Type B pancreatic cell (in vitro differentiated cells): ENCODE measurements at regions not wholly inside any gene's neighbourhood (a gene's known extent, or its start where the extent isn't known, plus 50 kb on each side); places are given as distances from the start of the nearest gene placed in this dataset.

Experiments used
- DNase-seq: peaks from one replicate; pipeline ENCODE4 v3.0.0; 2021; ENCODE audit warnings: mixed read lengths; ENCODE audit not compliant: unreplicated experiment; ENCODE audit errors: extremely low spot score
- H3K27ac Mint-ChIP-seq: 2 replicates; pipeline ENCODE4 v1.8.0; 2021; ENCODE audit warnings: mild to moderate bottlenecking, mixed read lengths
- H3K27me3 Mint-ChIP-seq: 2 replicates; pipeline ENCODE4 v1.8.0; 2021; ENCODE audit warnings: mixed read lengths
- H3K36me3 Mint-ChIP-seq: 2 replicates; pipeline ENCODE4 v1.8.0; 2021; ENCODE audit warnings: mixed read lengths
- H3K4me1 Mint-ChIP-seq: one replicate; pipeline ENCODE4 v1.8.0; 2021; ENCODE audit warnings: mixed read lengths; ENCODE audit not compliant: unreplicated experiment
- H3K4me3 Mint-ChIP-seq: 2 replicates; pipeline ENCODE4 v1.8.0; 2021; ENCODE audit warnings: mild to moderate bottlenecking, mixed read lengths
- H3K9me3 Mint-ChIP-seq: 2 replicates; pipeline ENCODE4 v1.8.0; 2021; ENCODE audit warnings: mixed read lengths
- TF ChIP-seq, protein P1 (sequence below): fragments of 200-600 bp; sonication (generic); conservative IDR thresholded peaks from 2 replicates; pipeline ENCODE4 v1.5.0; 2021; ENCODE audit warnings: antibody characterized with exemption, mild to moderate bottlenecking

DNA sequence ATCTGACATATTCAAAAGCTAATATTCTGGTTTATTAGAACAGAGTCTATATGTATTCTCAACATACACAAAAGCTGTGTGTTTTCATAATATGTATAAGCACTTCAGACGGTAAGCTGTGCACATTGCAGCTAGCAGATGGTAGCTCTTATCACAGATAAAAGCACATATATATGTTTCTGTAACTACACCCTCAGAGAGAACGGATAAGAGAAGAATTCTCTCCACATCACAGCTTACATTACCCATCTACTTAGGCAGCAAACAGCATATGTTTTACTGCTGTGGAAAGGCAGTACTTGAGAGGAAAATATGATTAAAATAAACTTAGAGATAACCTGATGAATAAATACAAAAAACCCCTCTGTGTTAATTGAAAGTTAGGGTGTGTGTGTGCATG, 450.9 kb upstream of the ZNF608 start:
- TF ChIP-seq, protein P1, sequence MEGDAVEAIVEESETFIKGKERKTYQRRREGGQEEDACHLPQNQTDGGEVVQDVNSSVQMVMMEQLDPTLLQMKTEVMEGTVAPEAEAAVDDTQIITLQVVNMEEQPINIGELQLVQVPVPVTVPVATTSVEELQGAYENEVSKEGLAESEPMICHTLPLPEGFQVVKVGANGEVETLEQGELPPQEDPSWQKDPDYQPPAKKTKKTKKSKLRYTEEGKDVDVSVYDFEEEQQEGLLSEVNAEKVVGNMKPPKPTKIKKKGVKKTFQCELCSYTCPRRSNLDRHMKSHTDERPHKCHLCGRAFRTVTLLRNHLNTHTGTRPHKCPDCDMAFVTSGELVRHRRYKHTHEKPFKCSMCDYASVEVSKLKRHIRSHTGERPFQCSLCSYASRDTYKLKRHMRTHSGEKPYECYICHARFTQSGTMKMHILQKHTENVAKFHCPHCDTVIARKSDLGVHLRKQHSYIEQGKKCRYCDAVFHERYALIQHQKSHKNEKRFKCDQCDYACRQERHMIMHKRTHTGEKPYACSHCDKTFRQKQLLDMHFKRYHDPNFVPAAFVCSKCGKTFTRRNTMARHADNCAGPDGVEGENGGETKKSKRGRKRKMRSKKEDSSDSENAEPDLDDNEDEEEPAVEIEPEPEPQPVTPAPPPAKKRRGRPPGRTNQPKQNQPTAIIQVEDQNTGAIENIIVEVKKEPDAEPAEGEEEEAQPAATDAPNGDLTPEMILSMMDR: no peak
- Mint-ChIP-seq H3K27ac (no peak overlapping the region), H3K9me3 (no peaks in the 10 kb centered on the region), H3K4me3 (peak overlapping the region; percentile 39), H3K4me1 (peaks cover 64% of the 10 kb centered on the region), H3K36me3 (no peaks in the 10 kb centered on the region), H3K27me3 (no peaks in the 10 kb centered on the region)
- no peak for DNase-seq

DNA sequence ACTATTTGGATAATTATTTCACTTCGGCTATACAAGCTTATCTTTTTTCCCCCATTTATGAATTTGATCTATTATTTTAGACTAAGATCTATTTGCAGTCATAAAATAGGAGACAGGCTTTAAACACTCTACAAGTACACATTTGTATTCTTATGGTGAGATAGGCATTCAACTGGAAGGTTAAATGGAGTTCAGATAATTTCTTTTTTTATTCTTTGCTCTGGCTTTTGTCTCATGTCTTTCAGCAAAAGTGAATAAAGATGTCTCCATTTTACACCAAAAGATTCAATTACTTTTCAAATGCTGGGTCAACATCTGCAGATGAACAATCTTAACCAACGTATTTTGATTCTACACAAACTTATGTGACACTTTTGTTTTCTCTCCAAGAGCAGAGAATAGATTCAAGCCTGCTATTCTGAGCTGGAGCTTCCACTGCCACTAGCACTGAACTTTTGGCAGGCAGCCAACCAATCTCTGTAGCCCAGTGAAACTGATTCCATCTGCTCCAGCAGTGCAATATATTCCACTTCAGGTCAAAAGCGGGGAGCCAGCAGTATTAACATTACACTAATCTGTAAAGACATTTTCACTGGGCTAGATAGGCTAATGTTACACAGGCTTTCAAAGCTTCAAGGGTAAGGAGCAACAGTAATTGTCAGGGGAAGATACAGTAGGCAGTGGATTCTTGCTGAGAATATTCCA, 452.0 kb upstream of the ZNF608 start:
- TF ChIP-seq, protein P1: no peak
- Mint-ChIP-seq H3K4me3 (peak overlapping the region; percentile 54), H3K36me3 (no peaks in the 10 kb centered on the region), H3K4me1 (peaks cover 72% of the 10 kb centered on the region), H3K27ac (peak overlapping the region; percentile 15), H3K9me3 (no peaks in the 10 kb centered on the region), H3K27me3 (peaks cover 3% of the 10 kb centered on the region)
- DNase-seq: peak; percentile 88

DNA sequence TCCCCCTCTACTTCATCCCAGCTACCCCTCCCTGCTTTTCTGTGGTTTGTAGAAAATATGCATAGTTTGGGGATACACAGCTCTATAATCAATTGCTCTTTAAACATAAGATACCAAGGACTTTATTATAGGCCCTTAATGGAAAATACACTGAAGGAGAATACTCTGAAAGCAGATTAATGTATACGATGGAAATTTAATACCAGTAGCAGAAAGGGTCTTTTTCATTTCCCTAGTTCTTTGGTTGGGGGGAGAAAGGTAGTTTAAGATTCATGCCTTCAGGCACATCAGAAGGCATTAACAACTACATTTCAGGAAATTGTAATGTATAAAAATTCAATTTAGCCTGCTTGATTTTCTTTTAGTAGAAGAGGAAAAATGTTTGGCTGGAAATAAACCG, 452.9 kb upstream of the ZNF608 start:
- DNase-seq: no peak
- Mint-ChIP-seq H3K27me3 (peaks cover 3% of the 10 kb centered on the region), H3K27ac (no peak overlapping the region), H3K9me3 (no peaks in the 10 kb centered on the region), H3K36me3 (no peaks in the 10 kb centered on the region), H3K4me1 (peaks cover 72% of the 10 kb centered on the region), H3K4me3 (no peak overlapping the region)
- TF ChIP-seq, protein P1: no peak

DNA sequence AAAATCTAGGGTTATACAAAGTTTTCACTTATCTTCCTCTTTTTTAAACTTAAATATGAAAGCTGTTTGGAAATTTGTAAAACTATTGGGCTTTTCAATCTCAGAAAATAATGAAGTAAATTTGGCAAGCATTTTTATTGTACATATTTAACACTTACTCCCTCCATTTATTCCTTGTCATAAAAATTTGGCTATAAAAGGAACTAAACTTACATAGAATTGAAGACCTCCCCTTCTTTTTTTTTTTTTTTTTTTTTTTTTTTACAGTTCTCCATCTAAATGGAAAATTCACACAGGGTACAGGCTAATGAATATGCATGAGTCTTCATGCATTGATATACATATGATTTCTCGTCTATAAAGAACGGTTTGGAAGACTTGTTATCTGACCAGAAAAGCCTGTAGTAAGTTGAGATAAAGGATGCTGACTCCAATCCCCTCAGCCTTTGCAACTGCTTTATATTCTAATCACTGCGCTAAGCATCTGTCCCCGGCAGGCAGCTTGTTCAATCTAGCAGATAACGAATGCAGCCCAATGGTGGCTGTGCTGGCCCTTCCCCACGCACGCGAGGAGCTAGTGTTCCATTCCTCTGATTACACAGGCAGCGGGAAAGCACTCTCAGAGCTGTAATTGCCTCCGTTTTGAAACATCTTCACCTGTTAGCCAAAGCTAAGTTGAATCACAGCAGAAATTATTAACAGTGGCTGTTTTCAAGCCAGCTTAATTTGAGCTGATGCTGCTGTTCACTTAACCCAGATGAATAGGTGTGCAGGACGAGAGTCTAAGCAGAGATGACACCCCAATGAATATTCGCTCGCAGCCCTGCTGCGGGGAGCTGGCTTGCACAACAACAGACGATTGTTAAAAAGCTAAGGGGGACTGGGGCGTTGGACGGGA, 453.8 kb upstream of the ZNF608 start:
- no peak for DNase-seq
- Mint-ChIP-seq H3K4me1 (peaks cover 67% of the 10 kb centered on the region), H3K4me3 (peak overlapping the region; percentile 80), H3K9me3 (no peaks in the 10 kb centered on the region), H3K36me3 (no peaks in the 10 kb centered on the region), H3K27ac (peak overlapping the region; percentile 52), H3K27me3 (peaks cover 3% of the 10 kb centered on the region)
- TF ChIP-seq, protein P1: no peak

DNA sequence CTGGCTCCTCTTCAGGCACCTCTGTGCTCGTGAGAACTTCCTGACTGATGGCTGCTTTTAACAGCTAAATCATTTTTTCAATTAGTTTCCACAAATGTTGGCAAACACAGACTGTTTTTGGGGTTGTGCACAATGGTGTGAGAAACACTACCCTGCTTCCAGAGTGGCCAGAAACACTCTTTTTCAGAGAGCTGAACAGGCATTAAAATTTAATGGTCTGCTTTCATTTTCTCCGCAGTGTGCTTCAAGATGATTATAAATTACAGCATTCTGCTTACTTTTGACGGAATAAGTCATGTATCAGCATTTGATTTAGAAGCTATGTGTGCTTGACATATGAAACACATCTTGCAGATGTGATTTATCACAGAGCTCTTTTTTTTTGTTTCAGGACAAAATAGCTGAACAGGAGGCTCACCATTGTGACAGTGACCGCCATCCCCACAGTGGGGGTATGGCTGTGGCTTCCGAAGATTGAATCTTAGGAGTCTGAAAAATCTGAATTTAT, 454.5 kb upstream of the ZNF608 start:
- H3K4me1 Mint-ChIP-seq: peaks cover 67% of the 10 kb centered on the region
- H3K27ac Mint-ChIP-seq: no peak overlapping the region

More for the DNA sequence above, 454.5 kb upstream of the ZNF608 start:
- peak overlapping the region; percentile 80 for H3K4me3 Mint-ChIP-seq
- no peaks in the 10 kb centered on the region for H3K36me3 Mint-ChIP-seq
- no peaks in the 10 kb centered on the region for H3K9me3 Mint-ChIP-seq
- TF ChIP-seq, protein P1: no peak
- DNase-seq: no peak
- H3K27me3 Mint-ChIP-seq: peaks cover 3% of the 10 kb centered on the region
